ENCODE measurements at regions not wholly inside any gene's neighbourhood (a gene's known extent, or its start where the extent isn't known, plus 50 kb on each side); places are given as distances from the start of the nearest gene placed in this dataset.

GRCh38 chr14:85444635-85445034 lies 85.3 kb upstream of the FLRT2 start:
- peak; percentile 63 for DNase-seq

DNA sequence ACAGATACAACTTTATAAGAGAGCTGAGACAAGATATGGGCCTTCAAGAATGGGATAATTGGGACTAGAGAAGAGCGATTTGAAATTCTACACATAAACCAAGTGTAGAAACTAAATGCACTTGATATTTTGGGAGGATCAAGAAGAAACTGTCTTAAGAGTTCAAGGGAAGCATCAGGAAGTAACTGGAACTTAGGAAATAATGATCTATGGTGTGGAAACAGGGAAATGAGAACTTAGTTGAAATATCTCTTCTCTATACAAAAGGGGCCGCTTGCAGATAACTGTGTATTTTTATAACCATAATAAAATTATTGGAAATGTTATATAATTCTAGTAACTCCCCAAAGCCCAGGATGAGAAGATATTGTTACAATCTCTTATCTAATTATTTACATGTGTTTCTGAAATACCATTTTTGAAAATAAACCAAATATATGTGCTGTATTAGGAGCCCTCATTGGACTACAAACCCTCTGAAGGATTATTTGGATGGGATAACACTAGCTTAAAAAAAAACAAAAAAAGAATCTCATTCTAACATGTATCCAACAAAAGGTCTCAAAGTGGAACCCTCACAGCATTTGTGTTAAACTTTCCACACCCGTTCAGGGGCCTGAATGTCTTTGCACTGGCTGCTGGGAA lies 84.7 kb upstream of the FLRT2 start:
- no peak for DNase-seq

DNA sequence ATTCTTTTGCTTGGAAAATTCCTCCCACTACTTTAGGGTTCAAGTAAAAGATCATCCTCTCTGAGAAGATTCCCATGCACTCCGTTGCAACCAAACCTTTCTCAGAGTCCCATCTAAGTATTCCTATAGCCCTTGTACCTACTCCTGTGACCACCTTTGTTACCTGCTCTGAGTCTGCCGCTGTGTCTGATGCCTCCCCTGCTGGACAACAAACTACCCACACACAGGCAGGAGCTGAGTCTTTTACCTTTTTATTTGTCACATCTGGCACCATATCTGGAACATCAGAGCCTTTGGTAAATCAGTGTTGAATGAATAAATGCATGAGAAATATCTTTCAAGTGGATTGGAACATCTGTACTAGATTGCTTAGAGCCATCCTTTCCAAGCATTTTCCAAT lies 82.1 kb upstream of the FLRT2 start:
- DNase-seq, result no peak

- no peak for DNase-seq
Measured at GRCh38 chr14:85451421-85451820, 78.5 kb upstream of the FLRT2 start.

DNA sequence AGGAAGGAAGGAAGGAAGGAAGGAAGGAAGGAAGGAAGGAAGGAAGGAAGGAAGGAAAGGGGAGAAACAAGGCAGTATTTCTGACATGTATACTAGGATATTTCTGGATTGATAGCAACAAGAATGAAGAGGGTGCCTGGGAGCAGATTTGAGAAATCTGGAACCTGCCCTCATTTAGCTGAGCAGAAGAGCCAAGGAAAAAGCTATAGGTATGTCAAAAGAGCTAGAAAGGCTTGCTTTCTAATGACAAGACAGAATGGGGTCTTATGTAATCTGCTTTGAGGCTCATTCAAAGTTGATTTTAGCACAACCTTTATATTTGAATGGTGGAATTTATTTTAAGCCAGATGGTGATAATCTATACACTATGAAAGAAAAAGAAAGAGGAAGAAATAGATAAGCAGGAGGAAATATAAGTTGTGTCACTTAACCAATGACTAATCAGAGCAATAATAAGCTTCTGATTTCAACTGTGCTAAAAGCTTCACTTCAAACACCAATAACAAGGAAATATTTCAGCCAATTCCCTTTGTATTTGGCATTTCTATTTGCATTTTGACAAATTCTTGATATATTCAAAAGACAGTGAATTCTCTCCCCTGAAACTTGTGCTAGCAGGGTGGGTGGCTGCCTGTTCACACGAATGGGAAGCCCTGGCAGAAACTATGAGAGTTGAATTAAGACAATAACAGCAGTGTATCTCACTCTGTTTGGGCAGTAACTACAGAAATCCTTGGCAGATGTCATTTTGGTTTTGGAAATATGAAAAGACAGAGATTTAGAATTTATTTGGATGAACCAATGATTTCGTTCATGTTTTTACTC lies 76.3 kb upstream of the FLRT2 start:
- no peak for DNase-seq

DNA sequence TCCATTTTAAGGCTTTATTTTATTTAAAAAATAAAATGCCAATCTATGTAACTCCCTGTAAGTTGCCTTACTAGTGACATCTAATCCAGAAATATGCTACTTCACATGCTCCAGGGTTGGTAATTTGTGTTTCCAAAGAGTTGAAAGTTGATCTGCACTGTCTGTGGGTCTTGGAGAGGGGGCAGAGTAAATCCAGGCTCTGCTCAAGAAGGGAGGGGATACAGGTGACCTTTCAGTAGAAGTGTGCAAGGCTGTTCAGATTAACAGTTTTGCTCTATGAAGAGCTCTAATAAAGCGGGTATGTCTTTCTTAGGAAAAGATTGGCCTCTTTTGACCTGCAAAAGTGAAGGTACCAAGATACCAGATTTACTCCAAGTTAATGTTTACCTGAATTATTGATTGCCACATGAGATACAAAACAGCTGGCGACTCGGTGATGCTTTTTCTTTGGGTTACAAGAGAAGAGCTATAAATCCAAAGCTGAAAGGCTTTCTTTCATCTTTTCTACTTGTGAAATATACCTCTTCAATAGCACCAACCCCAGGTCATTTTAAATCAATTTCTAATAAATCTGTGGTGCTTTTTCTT lies 75.6 kb upstream of the FLRT2 start:
- no peak for DNase-seq

- DNase-seq, result no peak
Measured at GRCh38 chr14:85459361-85460000, 70.5 kb upstream of the FLRT2 start.

DNA sequence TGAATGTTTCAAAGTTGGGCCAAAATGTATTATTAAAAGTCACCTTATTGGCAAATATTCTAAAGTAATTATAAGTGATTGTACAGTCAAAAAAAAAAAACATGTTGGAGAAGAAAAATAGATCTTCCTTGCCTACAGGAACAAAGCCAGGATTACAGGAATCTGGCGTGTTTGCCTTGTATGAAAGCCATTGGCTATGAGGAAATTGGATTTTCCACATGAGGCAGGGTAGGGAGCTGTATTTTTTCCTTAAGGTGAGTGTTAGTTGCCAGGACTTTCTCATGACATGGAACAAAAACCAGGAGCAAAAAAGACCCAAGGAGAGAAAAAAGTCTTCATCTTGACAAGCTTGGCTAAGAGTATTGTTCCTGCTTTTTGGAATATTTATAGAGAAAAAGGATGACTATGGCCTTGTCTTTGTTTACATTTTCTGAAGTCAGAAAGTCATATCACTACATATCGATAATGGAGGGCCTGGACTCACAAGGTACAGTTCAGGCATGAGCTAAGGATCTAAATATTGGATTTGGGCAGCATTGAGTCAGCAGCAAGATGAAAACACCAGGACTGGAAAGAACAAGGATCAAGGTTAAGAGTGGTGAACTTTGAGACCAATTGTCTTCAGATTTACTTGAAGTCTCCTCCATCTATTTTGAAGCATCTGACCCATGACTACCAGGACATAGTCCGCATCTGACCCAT lies 68.4 kb upstream of the FLRT2 start:
- DNase-seq, result no peak

GRCh38 chr14:85463512-85463911 lies 66.4 kb upstream of the FLRT2 start:
- no peak for DNase-seq

- no peak for DNase-seq
Measured at GRCh38 chr14:85464135-85464895, 65.6 kb upstream of the FLRT2 start.

DNA sequence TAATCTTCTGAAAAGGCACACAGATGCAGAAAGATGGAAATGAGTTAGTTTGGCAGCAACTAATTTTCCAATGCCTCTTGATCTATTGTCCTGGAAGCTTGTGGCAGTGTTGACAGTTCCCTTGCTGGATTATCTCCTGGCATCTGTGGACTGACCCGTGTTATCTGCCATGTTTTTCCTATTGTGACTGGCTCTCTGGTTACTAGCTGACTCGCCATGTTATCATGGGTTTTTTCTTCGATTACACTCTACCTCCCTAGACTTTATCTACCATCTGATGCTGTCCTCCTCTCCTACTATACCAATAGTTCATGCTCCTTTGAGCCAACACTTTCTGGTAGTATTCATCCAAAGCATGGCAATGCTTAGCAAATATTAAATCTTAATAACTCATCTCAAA lies 63.3 kb upstream of the FLRT2 start:
- no peak for DNase-seq

GRCh38 chr14:85468816-85469215 lies 61.1 kb upstream of the FLRT2 start:
- no peak for DNase-seq

DNA sequence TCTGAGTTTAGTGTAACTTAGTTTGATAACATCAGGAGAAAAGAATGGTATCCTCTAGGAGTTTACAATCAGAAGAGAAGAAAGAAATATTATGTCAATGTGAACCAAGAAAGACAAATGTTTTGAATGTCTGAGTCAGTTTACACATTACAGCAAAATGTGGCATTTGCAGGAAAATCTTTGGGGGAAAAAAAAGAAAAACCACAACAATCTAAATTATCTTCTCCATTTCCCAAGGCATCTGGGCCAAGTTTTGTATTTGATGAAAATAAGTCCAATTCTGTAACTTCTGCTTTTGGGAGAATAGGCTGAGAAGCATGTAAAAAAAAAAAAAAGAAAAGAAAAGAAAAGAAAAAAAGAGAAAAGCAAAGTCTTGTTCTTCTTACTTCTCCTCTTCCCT lies 58.8 kb upstream of the FLRT2 start:
- no peak for DNase-seq

DNA sequence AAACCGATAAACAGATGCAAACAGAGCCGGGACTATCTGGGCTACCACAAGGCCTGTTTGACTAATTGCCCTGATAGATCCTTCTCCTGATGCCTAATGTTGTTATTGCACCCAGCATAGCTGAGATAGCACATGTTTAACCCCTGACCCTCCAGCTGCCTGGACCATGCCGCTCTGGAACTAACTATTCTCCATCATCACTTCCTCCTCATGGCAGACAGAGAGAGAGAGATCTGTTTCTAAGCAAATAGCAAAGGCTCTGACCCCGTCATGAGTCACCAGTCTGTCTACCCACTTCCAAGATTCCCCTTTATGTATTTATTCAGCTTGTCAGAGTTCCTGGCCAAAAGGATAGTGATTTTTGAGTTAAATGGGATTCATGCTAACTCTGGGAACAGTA lies 58.2 kb upstream of the FLRT2 start:
- DNase-seq, result peak; percentile 78

DNA sequence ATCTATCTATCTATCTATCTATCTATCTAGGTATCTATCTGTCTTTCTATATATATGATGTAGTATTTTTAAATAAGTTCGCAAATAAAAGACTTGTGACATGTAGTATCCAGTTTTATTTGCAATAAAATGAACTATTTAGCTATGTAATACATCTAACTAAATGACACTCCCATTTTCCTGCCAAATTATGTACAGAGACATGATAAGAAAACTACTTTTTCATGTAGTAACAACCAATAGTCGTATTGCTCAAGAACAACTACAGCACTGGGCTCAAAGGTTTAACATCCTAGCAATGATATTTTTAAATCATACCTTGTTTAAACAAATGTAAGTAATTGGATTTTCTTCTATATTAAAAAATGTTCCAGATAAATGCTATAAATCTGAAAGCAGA lies 55.5 kb upstream of the FLRT2 start:
- no peak for DNase-seq

GRCh38 chr14:85475113-85475512 lies 54.8 kb upstream of the FLRT2 start:
- no peak for DNase-seq

- no peak for DNase-seq
Measured at GRCh38 chr14:85479306-85479705, 50.6 kb upstream of the FLRT2 start.

GRCh38 chr14:85479771-85480170 lies 50.2 kb upstream of the FLRT2 start:
- no peak for DNase-seq

All from kidney glomerular epithelial cell (primary cell).